Neuron (in vitro differentiated cells): ENCODE measurements at regions not wholly inside any gene's neighbourhood (a gene's known extent, or its start where the extent isn't known, plus 50 kb on each side); places are given as distances from the start of the nearest gene placed in this dataset.
"Not testable (repeated sequence)": the region's sequence is repeated elsewhere in the genome, so short reads cannot be mapped to it uniquely, and the experiment has no call there.

Experiments used
- H2AFZ ChIP-seq: one replicate; pipeline ENCODE4 v1.6.1; 2013; ENCODE audit warnings: low read depth, mild to moderate bottlenecking, inconsistent platforms, low read length, moderate library complexity
- H3K27me3 ChIP-seq: one replicate; pipeline ENCODE4 v1.6.1; 2013; ENCODE audit warnings: low read length; ENCODE audit not compliant: insufficient read depth
- H3K36me3 ChIP-seq: one replicate; pipeline ENCODE4 v1.6.1; 2013; ENCODE audit warnings: low read length; ENCODE audit not compliant: insufficient read depth
- H3K4me1 ChIP-seq: one replicate; pipeline ENCODE4 v1.6.1; 2013; ENCODE audit warnings: low read length; ENCODE audit not compliant: insufficient read depth
- H3K4me3 ChIP-seq: 2 replicates; pipeline ENCODE4 v1.5.1; 2013; ENCODE audit warnings: mild to moderate bottlenecking, low read length, moderate library complexity
- H3K9me3 ChIP-seq: one replicate; pipeline ENCODE4 v1.6.1; 2013; ENCODE audit warnings: low read length

GRCh38 chr5:1598950-1599737 lies 75.4 kb upstream of the LPCAT1 start:
- H2AFZ ChIP-seq, H3K36me3 ChIP-seq, H3K4me1 ChIP-seq, H3K27me3 ChIP-seq, H3K4me3 ChIP-seq, H3K9me3 ChIP-seq: not testable (repeated sequence)

DNA sequence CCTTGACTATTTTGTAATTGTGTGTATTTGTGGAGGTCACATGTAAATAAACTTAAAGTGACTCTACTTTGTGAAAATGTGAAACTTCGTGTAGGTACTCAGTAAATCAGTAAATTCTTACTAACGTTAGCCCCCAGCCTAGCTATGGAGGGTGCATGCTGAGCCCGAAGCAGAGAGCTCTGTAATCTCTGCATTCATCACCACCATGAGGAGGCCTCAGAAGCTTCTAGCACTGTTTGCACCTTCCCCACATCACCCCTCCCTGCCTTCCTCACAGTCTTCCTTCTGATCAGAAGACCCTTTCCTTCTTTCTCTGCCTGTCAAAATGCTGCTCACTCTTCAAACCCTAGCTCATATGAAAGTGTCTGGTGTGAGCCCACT lies 73.3 kb upstream of the LPCAT1 start:
- H2AFZ ChIP-seq, H3K27me3 ChIP-seq, H3K4me1 ChIP-seq, H3K9me3 ChIP-seq, H3K36me3 ChIP-seq: not testable (repeated sequence)
- H3K4me3 ChIP-seq, result peak overlapping the region; percentile 30

DNA sequence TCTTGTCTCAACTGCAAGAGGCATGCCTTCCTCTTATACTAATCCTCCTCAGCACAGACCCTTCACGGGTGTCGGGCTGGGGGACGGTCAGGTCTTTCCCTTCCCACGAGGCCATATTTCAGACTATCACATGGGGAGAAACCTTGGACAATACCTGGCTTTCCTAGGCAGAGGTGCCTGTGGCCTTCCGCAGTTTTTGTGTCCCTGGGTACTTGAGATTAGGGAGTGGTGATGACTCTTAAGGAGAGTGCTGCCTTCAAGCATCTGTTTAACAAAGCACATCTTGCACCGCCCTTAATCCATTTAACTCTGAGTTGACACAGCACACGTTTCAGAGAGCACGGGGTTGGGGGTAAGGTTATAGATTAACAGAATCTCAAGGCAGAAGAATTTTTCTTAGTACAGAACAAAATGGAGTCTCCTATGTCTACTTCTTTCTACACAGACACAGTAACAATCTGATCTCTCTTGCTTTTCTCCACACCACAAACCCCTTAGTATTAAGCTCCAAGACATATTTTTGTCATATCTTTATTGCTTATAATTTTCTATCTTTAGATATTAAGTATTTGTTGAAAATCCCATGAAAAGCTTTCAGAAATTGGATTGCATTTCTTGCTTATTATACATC lies 72.8 kb upstream of the LPCAT1 start:
- H3K9me3 ChIP-seq, H3K27me3 ChIP-seq, H2AFZ ChIP-seq, H3K4me1 ChIP-seq, H3K36me3 ChIP-seq, H3K4me3 ChIP-seq: not testable (repeated sequence)

DNA sequence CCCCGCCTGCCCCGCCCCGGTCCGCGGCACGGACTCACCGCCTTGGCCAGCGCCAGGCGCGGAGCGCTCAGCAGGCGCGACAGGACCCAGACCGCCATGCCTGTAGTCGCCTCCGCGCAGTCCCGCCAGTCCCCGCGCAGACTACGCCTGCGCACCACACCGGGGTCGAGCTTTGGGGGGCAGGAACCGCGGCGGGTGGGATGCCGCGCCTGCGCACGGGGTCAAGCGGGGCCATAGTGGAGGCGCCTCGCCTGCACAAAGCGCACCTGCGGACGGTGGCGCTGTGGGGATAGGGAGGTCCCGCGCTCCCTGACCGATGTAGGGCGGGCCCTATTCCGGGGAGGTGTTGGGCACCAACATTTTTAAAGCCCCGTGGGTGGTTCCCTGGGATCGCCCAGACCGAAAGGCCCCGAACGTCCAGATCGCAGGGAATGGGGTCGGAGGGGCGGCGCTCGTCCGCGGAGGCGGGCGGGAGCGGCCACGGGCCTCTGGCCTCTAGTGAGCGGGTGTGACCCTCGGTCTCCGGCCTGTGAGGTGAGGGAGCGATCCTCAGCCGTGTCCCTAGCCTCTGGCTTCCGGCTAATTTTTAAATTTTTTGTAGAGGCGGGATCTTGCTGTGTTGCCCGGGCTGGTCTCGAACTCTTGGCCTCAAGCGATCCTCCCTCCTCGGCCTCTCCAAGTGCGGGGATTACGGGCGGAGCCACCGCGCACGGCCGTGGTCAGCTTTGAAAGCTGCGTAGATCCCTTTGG lies 70.8 kb upstream of the LPCAT1 start:
- Histone ChIP-seq H3K4me1 (no peaks in the 10 kb centered on the region), H2AFZ (peak overlapping the region; percentile 71), H3K27me3 (no peaks in the 10 kb centered on the region), H3K4me3 (peak overlapping the region; percentile 49), H3K36me3 (no peaks in the 10 kb centered on the region), H3K9me3 (no peaks in the 10 kb centered on the region)

DNA sequence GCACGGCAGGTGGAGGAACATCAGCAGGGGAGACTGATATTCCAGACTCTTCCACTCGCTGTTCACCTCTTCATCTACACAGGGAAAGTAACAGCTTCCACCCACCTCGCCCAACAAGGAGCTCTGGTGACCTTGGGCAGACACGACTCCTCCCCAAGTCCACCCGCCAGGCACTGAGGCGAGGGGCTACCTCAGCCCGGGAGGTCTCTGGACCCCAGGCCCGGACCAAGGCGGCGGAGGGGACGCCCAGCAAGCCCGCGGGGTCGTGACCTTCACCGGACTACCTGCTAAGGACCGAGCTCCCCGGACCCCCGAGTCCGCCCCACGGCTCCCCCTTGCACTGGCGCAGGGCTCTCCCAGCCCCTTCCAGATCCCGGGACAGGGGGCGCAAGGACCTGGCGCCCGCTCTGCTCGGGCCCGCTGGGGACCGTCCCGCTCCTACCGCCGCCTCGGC lies 70.2 kb upstream of the LPCAT1 start:
- peak overlapping the region; percentile 49 for H3K4me3 ChIP-seq
- peaks cover 4% of the 10 kb centered on the region for H3K36me3 ChIP-seq
- no peaks in the 10 kb centered on the region for H3K27me3 ChIP-seq
- no peaks in the 10 kb centered on the region for H3K4me1 ChIP-seq
- no peaks in the 10 kb centered on the region for H3K9me3 ChIP-seq
- H2AFZ ChIP-seq, result peak overlapping the region; percentile 71

DNA sequence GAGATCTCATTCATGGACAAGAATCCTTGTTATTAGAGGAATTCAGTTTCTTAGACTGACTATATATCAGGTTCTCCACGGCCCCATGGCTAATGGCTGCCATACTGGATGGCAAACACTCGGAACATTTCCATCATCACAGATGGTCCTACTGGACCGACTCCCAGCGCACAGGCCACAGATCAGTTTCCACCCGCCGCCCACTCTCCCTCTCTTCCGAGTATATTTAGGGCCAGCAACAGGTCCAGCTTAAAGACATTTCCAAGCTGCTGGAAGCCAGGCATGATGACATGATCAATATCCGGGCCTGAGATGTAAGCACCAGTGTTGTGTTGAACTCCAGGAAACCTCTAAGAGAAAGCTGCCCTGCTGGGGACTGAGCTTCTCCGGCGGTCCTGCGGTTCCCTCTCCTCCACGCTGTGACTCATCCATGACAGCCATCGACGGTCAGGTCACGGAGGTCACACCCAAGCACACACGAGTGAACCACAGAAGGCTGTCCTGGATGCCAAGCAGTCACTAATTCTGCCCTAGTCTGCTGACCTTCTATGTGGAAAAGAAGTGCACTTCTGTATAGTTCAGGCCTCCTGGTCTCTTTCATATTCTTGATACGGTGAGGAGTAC lies 64.4 kb upstream of the LPCAT1 start:
- H3K27me3 ChIP-seq, H2AFZ ChIP-seq, H3K4me1 ChIP-seq, H3K4me3 ChIP-seq, H3K9me3 ChIP-seq: not testable (repeated sequence)
- peaks cover 17% of the 10 kb centered on the region for H3K36me3 ChIP-seq

- not testable (repeated sequence) for H2AFZ ChIP-seq, H3K4me3 ChIP-seq, H3K27me3 ChIP-seq, H3K9me3 ChIP-seq, H3K4me1 ChIP-seq
- peaks cover 15% of the 10 kb centered on the region for H3K36me3 ChIP-seq
These were observed 59.5 kb upstream of the LPCAT1 start for GRCh38 chr5:1583081-1583875.

- not testable (repeated sequence) for H3K36me3 ChIP-seq, H3K4me3 ChIP-seq, H3K4me1 ChIP-seq, H3K27me3 ChIP-seq, H3K9me3 ChIP-seq, H2AFZ ChIP-seq
These were observed 55.6 kb upstream of the LPCAT1 start for GRCh38 chr5:1579389-1579788.

GRCh38 chr5:1576851-1577250 lies 53.1 kb upstream of the LPCAT1 start:
- peaks cover 11% of the 10 kb centered on the region for H3K36me3 ChIP-seq
- not testable (repeated sequence) for H3K4me3 ChIP-seq, H3K4me1 ChIP-seq, H3K9me3 ChIP-seq, H2AFZ ChIP-seq, H3K27me3 ChIP-seq

DNA sequence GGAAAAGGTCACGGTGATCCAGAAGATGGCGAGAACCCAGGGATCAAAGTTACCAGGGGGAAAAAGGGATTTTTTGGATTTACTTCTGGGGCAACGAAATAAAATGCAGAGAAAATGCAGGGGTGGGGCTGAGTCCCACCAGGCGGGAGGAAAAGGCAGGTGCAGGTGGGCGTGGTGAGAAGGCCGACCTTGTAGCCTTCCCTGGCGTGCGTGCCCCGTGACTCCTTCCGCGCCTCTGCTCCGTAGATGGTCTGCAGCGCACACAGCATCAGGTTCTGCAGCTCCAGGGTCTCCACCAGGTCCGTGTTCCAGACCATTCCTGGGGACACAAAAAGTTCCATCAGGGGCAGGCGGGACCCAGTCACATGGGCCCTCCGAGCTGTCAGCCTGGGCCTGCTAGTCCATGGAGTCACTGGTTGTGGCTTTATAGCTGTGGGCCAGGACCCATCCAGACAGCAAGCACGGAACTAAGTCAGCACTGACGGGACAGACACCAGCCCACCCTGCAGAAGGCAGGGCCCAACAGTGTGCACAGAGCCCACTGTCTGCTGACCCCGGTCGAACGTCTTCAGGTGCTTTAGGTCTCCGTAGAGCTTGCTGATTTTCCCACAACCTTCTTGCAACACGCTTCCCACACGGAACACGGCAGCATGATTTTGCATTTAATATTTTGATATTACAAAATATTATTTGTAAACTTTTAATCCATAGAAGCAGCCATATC lies 52.4 kb upstream of the LPCAT1 start:
- peaks cover 11% of the 10 kb centered on the region for H3K36me3 ChIP-seq
- H2AFZ ChIP-seq, H3K27me3 ChIP-seq, H3K9me3 ChIP-seq, H3K4me1 ChIP-seq, H3K4me3 ChIP-seq: not testable (repeated sequence)

DNA sequence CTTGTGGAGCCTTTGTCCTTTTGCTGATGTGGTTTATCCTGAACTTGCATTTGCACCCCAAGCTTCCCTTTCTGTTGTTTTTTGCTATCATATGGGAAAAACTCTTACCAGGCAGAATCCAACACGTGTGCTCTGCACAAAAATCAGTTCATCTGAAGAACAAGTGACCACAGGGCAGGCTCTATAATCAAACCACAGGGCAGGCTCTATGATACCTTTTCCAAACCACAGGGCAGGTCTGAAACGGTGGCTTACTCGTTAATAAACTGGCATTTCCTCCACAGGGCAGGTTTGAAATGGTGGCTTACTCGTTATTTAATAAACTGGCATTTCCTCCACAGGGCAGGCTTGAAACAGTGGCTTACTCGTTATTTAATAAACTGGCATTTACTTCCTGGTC lies 51.7 kb upstream of the LPCAT1 start:
- not testable (repeated sequence) for H3K27me3 ChIP-seq, H3K4me3 ChIP-seq, H3K9me3 ChIP-seq, H2AFZ ChIP-seq, H3K4me1 ChIP-seq
- H3K36me3 ChIP-seq, result peaks cover 11% of the 10 kb centered on the region

GRCh38 chr5:1574023-1574318 lies 50.2 kb upstream of the LPCAT1 start:
- H3K36me3 ChIP-seq, result not testable (repeated sequence)

More at GRCh38 chr5:1574023-1574318, 50.2 kb upstream of the LPCAT1 start:
- H3K4me3 ChIP-seq, H3K27me3 ChIP-seq, H3K9me3 ChIP-seq, H2AFZ ChIP-seq, H3K4me1 ChIP-seq: not testable (repeated sequence)
